A673 (cell line): ENCODE measurements at regions not wholly inside any gene's neighbourhood (a gene's known extent, or its start where the extent isn't known, plus 50 kb on each side); places are given as distances from the start of the nearest gene placed in this dataset.

Source experiments
- BruUV-seq: library from RNA; stranded (reverse); fragments of 400-500 nt; replicated peaks from 2 replicates; lab custom pipeline; 2021; lab: Mats Ljungman, UMichigan
- CTCF ChIA-PET: fragments of 300-600 bp; sonication (Branson Sonifier 250); formaldehyde crosslinking; loops from one replicate; lab custom pipeline; 2022; ENCODE audit warnings: antibody characterized with exemption; lab: Charles Lee
- POLR2A ChIA-PET: fragments of 300-600 bp; sonication (Branson Sonifier 250); formaldehyde crosslinking; loops from one replicate; lab custom pipeline; 2022; ENCODE audit warnings: antibody characterized with exemption; ENCODE audit not compliant: low non-redundant PET; lab: Charles Lee
- DNase-seq: peaks from one replicate; pipeline ENCODE4 v3.0.0-alpha.2; 2015; ENCODE audit warnings: low spot score
- H3K27ac ChIP-seq: fragments of 200-600 bp; sonication (generic); 2 replicates; pipeline ENCODE4 v1.5.1; 2016; ENCODE audit warnings: mixed run types, low read depth, mild to moderate bottlenecking, mixed read lengths, antibody characterized with exemption, low read length; ENCODE audit not compliant: poor library complexity, severe bottlenecking
- H3K27me3 ChIP-seq: fragments of 200-600 bp; sonication (generic); replicated peaks from 2 replicates; pipeline ENCODE4 v1.6.1; 2017; ENCODE audit warnings: mixed run types, low read depth, mild to moderate bottlenecking, mixed read lengths, antibody characterized with exemption, low read length; ENCODE audit not compliant: insufficient read depth, poor library complexity
- H3K36me3 ChIP-seq: fragments of 200-600 bp; sonication (generic); 2 replicates; pipeline ENCODE4 v1.6.1; 2016; ENCODE audit warnings: mixed run types, mild to moderate bottlenecking, mixed read lengths, antibody characterized with exemption, low read length; ENCODE audit not compliant: insufficient read depth, poor library complexity, severe bottlenecking
- H3K4me1 ChIP-seq: fragments of 200-600 bp; sonication (generic); 2 replicates; pipeline ENCODE4 v1.6.1; 2017; ENCODE audit warnings: mixed run types, mild to moderate bottlenecking, mixed read lengths, antibody characterized with exemption, low read length; ENCODE audit not compliant: insufficient read depth, poor library complexity, severe bottlenecking
- H3K4me3 ChIP-seq: fragments of 200-600 bp; sonication (generic); 2 replicates; pipeline ENCODE4 v1.5.1; 2016; ENCODE audit warnings: low read depth, mixed run types, mild to moderate bottlenecking, mixed read lengths, low read length; ENCODE audit not compliant: poor library complexity, severe bottlenecking
- H3K9me3 ChIP-seq: fragments of 200-600 bp; sonication (generic); 2 replicates; pipeline ENCODE4 v1.6.1; 2016; ENCODE audit warnings: mixed run types, low read depth, mild to moderate bottlenecking, mixed read lengths, antibody characterized with exemption, low read length; ENCODE audit not compliant: poor library complexity, severe bottlenecking
- CTCF ChIP-seq: fragments of 300-800, 200-600 bp; sonication (generic); conservative IDR thresholded peaks from 2 replicates; pipeline ENCODE4 v1.5.1; 2017; ENCODE audit warnings: low read depth, mild to moderate bottlenecking, antibody characterized with exemption, low read length, moderate library complexity, mixed read lengths
- EZH2 ChIP-seq: fragments of 200-600 bp; sonication (generic); IDR thresholded peaks from 2 replicates; pipeline ENCODE4 v1.6.1; 2017; ENCODE audit warnings: borderline replicate concordance, low read depth, mild to moderate bottlenecking, mixed read lengths, antibody characterized with exemption, low read length; ENCODE audit not compliant: poor library complexity, severe bottlenecking
- intact Hi-C: fragments of 100-400 bp; cut with micrococcal nuclease; formaldehyde crosslinking; loops from one replicate; pipeline ENCODE4 v1.10.0; 2022; ENCODE audit not compliant: unreplicated experiment

DNA sequence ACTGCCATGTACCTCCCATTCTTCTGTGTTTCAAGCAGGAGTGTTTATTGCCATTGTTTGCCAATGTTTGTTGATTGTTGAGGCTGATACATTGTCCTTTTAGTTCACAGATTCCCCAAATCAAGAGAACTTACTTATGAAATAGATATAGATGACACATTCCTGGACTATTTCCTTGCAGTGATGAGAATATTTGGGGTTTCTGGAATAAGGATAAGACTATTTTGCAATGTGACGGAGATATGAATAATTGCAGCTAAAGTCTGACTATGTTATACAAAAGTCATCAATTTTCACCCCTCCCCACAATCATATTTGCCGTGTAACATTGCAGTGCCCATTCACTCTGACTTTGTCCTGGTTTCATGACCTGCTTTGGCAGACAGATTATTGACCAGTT is 460.8 kb downstream of the CDH10 start:
- ChIA-PET POLR2A (no interaction called here), CTCF (no interaction called here)
- H3K27ac ChIP-seq, result no peak overlapping the region
- BruUV-seq, result no TSS peak
- TF ChIP-seq EZH2 (no peak), CTCF (no peak)
- DNase-seq, result no peak
- H3K27me3 ChIP-seq, result no peaks in the 10 kb centered on the region
- intact Hi-C loops, result no loop called here
- no peaks in the 10 kb centered on the region for H3K4me1 ChIP-seq
- no peak overlapping the region for H3K4me3 ChIP-seq
- no peaks in the 10 kb centered on the region for H3K9me3 ChIP-seq
- no peaks in the 10 kb centered on the region for H3K36me3 ChIP-seq

DNA sequence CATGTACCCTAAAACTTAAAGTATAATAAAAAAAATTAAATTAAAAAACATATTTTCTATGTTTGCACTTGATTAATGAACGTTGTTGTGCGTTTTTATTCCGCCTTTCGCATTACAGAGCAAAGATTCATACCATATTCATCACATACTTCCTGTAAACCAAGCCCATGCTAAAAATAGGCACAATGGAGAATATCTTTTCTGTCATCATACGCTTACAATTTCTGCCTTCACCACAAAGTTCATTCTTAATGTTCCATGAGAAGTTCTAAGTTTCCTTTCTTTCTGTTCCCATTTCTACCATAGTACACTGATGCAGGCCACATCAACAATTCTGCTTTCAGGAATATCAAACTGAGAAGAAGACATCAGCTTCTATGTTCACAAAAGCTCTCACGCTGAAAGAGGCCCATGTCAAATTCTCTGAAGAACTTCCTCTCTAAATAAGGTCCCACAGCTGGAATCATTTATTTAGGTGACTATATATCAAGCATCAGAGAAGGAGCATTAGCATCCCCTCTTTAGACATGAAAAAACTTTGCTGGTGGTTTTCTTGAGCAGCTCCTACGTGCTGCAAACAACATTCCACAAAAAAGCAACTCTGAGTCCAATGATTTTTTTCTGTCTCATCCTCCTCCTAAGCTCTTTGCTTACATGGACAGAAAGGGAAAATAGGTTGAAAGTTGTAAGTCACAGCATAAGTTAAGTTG is 456.4 kb downstream of the CDH10 start:
- Histone ChIP-seq H3K27ac (no peak overlapping the region), H3K36me3 (no peaks in the 10 kb centered on the region), H3K4me1 (no peaks in the 10 kb centered on the region), H3K27me3 (no peaks in the 10 kb centered on the region), H3K4me3 (no peak overlapping the region), H3K9me3 (no peaks in the 10 kb centered on the region)
- BruUV-seq, result no TSS peak
- no peak for DNase-seq
- ChIA-PET CTCF (no interaction called here), POLR2A (no interaction called here)
- intact Hi-C loops, result no loop called here
- TF ChIP-seq CTCF (no peak), EZH2 (no peak)

- ChIA-PET CTCF (no interaction called here), POLR2A (no interaction called here)
- intact Hi-C loops, result no loop called here
- H3K27ac ChIP-seq, result no peak overlapping the region
- no peaks in the 10 kb centered on the region for H3K36me3 ChIP-seq
- no peaks in the 10 kb centered on the region for H3K4me1 ChIP-seq
- H3K9me3 ChIP-seq, result no peaks in the 10 kb centered on the region
- no peak for DNase-seq
- BruUV-seq, result no TSS peak
- no peak for TF ChIP-seq CTCF
- TF ChIP-seq EZH2, result no peak
- no peak overlapping the region for H3K4me3 ChIP-seq
- H3K27me3 ChIP-seq, result no peaks in the 10 kb centered on the region
Observed at GRCh38 chr5:24196789-24197188, 448.0 kb downstream of the CDH10 start.
